HG03457 (cell line): ENCODE measurements at regions not wholly inside any gene's neighbourhood (a gene's known extent, or its start where the extent isn't known, plus 50 kb on each side); places are given as distances from the start of the nearest gene placed in this dataset.

Source experiments
- ATAC-seq: cut with Tn5 transposase; IDR thresholded peaks from one replicate; pipeline ENCODE4 v1.9.1; 2021; ENCODE audit warnings: moderate number of reproducible peaks; ENCODE audit not compliant: unreplicated experiment

DNA sequence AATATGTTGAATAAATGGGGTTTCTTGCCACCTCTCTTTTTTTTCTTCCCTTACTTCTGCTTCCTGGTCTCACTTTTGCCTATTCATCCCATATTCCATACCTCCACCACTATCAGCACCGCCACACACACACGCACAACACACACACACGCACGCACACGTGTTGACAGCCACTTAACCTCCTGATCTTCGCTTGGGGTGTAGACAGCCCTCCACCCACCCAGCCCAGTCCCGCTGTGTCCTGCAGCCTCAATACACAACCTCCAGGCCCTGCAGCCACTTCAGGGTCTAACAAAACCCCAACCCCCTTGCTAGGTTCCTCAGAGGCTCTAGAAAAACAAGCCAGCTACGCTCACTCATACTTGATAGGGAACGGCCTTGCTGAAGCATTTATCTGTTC lies 72.3 kb downstream of the LINC00237 start:
- no peak for ATAC-seq

DNA sequence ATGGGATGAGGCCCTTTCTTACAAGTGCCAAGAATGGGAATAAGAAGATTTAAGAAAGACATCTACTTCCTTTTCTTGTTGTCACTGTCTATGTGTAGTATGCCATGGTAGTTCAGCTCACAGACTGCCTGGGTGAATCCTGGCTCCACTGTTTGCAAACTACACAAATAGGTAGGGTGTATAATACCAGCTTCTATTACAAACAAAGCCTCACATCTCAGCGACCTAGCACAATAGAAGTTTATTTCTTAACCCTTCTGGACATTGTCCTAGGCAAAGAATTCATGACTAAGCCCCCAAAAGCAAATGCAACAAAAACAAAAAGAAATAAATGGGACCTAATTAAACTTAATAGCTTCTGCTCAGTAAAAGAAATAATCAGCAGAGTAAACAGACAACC lies 74.5 kb downstream of the LINC00237 start:
- no peak for ATAC-seq

DNA sequence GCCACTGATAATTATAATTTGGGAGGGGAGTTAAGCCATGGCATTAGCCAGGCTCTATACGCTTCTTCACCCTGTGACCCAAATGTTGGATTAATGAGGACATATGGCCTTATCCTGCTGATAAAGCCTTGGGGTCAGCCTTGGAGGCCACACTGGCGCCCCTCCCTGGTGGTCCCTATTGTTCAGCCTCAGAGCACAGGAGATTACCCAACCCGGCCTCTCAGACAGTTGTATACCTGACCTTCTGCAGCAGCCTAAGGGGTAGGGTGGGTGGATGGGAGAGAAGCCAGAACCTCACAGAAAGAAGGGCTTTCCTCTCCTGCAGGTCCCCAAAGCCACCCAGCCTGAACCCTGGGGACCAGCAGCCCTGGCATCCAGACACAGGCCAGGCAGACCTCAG lies 76.8 kb downstream of the LINC00237 start:
- no peak for ATAC-seq

DNA sequence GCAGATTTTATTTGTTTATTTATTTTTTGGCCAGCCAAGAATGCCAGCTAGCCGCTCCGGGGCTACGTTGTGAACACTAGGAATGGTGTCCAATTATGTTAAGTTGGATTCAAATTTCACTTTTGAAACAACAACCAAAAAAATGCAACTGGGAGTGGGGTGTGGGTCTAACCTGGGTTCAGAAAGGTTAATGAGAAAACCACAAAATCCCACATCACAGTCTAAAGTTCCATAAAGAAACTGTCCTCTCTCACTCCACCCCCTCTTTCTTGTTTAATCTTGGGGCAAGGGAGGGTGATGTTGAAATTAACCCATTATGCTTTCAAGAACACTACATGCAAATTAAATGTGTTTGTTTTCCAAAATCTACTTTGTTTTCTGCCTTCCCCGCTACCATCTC lies 77.2 kb downstream of the LINC00237 start:
- no peak for ATAC-seq

DNA sequence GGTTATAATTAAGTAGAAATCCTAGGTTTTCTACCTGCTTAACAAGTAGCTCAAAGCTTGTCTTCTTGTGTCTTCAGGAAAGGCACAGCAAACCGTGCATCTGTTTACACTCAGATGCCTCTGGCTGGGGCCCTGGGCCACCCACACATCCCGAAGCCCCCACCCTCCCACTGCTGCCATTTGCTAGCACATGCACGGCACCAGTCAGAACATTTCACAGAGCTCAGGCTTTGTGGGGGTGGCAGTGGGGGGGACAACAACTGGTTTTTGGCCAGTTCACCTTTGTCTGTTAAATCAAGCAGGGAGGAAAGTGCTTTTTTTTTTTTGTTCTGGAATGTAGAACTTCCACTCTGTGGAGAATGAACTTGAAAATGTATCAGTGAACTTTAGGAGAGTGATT lies 77.7 kb downstream of the LINC00237 start:
- no peak for ATAC-seq

DNA sequence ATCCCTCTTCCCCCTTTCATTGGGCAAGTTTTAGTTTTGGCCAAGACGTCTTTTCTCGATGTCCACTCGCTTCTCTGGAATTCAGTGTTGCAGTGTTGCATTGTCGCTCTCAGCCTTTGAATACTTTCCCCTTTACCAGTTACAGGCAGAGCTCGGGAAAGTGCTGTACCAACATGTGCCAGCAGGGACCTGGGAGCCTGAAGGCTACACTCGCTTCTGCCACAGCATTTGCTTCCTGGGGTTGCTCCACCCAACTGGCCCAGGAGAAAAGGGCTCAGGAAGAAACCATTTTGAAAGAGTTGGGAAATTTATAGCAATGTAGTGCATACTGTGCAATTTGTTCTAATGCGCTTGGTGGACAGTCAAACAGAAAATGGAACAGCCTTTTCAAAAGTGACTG lies 78.6 kb downstream of the LINC00237 start:
- ATAC-seq = no peak

DNA sequence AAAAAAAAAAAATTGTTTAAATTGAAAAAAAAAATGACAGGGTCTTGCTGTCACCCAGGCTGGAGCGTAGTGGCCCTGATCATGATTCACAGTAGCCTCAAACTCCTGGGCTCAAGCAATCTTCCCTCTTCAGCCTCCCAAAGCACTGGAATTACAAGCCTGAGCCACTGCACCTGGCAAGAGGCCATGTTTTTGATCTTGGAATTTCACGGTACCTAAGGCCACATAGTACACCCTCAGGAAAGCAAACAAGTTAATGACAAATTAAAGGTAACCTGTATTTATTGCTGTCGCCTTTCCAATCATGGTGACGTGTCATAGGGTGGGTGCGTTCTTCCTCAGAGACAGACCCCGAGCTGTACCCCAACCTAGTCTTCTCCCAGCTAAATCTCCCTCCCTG lies 79.2 kb downstream of the LINC00237 start:
- no peak for ATAC-seq

DNA sequence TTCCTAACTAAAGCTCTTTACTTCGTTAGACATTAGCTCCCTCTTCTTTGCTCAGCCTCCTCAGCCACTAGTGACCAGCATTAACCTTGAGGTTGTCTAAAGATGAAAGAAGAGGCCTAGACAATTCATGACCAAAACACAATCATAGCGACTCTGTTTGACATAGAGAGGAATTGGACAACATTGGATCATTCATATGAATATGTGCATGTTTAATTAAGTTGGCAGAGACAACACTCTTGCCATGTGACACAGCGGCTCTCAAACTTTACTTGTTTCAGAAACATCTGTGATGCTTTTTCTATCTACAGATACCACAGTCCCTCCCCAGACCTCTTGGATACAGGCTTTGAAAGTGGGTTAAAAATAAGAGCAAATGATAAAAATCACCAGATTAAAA lies 81.7 kb downstream of the LINC00237 start:
- ATAC-seq = no peak

DNA sequence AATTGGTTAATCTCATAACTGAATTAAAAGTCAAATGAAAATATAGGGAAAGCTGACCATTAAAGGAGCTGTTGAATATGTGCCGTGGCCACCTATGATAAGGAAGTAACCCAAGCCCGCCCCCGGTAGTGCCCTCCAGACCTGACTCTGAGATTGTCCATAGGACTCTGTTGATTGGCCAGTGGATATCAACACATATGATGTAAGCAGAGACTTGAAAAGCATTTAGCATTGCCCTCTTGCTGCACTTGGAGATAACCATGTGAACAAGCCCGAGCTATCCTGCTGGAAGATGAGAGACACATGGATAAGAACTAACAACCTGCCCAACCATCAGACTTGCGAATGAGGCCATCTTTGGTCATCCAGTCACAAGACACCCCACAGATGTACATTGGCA lies 83.2 kb downstream of the LINC00237 start:
- no peak for ATAC-seq

DNA sequence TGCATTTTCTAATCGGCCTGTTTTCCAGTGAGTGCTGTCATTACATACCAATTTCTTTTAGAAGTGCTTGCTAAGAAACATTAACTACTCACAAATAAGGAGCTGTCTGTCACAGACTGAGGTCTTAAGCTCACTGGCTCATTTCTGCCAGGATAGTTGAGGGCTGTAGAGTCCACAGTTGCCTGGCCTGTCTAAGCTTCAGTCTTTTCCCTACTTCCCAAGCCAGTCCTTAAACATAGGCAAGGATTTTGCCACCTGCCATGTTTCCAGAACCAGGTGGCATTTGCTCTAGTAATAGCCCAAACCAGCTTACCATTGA lies 84.7 kb downstream of the LINC00237 start:
- no peak for ATAC-seq

DNA sequence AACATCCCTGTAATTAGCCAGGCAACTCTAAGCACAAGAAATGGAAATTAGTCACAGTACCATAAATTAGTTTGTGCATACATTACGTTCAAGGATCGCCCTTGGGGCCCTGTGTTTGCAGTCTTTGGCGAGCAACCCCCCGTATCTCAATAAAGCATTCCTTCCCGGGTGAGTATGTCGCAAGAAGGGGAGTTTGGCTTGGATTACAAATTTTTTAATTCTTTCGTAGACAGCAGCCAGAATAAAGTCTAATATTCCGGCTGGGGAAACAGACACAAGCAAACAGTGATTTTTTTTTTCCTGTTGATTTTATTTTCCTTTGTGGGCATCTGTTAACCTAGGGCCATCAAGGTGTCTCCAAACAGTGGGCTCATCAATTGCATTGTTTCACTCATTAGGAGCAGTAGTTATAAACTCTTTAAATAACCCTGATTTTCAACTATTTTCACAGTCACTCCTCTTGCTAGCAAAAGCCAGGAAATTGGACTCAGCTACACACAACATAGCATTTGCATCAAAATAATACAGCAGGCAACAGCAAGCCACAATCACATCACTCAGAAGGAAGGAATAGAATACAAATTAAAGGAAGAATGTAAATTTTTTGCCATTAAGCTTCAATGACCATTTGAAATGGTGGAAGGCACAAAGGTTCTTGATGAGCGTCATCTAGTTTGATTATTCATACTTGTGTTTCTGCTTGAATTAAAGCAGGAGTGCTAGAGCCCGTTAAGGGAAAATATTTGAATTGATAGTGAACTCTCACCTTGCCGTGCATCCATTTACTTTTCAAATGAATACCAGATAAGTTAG lies 85.3 kb downstream of the LINC00237 start:
- ATAC-seq = no peak

DNA sequence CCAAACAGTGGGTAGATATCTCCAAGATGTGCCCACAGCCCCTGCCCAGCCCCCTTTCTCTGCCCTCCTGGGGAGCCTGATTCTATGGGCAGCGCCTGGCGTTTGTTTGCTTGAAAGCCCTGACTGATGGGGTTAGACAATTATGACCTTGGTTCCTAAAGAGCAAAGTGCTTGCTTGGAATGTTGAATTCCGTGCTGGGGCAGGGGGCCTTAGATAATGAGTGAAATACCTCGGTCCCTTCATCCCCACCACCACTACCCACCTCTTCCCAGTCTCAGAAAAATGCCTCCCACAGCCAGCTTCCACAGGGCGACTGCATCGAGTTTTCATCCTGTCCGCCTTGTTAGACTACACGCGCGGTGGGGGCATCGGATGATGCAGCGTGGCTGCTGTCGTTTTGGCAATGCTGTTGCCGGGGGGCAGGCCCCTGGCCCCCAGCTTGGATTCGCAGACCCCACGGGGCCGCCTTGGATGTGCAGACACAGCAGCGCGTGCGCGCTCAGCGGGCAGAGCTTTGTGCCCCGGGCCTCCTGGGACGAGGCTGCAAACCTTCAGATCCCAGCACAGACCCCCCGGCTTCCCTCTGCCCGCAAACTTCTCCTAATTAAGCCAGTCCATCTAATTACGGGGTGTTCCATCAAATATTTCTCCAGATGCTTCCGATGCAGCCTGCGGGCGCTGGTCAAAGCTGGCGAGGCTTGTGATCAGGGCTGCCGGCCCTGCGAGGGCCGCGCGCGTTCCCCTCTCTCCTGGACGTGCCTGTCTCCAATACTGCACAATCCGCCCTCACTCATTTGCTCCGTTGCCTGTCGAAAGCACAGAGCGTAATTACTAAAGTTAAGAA lies 86.1 kb downstream of the LINC00237 start:
- no peak for ATAC-seq

DNA sequence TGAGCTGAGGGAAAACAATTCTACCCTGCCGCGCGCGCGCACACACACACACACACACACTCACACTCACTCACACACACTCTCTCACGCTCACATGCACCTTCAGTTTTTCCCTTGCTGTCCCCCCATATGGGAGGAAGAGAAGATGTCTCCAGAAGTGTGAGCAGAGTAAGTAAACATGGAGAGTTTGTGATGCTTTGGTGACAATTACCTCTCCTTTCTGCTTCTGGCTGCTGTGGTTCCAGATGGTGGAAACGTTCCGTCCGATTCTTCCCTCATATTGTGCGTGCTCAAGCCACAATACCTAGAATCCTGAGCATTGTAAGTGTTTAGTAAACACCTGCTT lies 86.7 kb downstream of the LINC00237 start:
- ATAC-seq = no peak

DNA sequence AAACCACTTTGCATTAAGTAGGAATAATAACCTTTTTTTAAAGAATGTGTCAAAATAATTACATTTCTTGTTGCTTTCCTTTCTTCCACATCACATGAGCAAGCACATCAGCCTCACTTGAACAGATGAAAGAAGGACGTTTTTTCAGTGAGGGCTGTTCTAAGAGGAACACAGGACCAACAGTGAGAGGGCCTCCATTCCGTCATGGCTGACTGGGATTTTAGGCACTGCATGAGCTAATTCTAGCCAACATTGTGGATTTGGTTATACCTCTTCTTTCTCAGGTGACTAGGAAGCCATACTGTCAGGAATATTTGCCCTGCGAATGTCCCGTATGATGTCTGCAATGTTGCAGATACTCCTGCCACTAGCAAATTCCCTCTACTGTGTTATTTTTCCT lies 87.6 kb downstream of the LINC00237 start:
- ATAC-seq = no peak

DNA sequence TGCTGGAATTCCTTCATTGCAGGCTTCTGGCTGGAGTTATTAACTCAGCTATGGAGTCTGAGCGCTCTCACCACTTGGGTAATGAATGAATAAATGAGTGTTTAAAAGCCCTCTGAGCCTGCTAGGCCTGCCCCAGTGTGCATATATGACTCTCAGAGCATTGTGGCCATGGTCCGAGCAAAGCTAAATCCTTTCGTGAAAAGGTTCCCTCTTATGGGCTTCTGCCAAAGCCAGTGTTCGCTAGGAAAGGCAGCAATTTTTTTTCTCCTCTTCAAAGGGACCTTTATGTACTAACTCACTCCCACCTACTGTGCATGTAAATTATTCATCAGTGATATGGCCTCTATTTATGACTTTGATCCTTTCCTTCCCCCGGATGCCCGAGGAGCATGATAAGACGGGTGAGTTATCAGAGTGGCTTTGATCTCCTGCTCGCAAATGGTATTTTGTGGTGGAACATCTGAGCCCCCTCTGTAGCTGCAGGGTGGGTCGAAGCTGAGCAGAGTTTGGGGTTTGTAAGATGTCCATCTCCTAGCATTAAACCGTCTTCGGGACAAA lies 88.6 kb downstream of the LINC00237 start:
- no peak for ATAC-seq

DNA sequence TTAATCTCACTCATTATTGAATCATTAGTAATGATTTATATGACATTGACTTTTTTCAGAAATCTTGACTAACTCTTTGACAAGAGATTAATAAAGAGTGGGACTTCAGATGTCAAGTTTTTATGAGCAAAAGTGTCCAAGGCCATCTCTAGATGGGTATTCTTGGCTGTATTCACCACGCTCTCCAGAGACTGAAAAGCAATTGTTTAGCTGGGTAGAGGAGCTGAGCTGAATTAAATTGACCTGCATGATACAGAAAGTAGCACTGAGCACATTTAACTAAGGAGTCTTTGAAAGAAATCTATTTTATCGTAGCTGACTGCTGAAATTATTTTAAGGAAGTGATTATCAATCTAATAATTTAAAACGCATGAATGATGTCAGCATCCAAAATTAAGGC lies 89.4 kb downstream of the LINC00237 start:
- ATAC-seq = no peak

DNA sequence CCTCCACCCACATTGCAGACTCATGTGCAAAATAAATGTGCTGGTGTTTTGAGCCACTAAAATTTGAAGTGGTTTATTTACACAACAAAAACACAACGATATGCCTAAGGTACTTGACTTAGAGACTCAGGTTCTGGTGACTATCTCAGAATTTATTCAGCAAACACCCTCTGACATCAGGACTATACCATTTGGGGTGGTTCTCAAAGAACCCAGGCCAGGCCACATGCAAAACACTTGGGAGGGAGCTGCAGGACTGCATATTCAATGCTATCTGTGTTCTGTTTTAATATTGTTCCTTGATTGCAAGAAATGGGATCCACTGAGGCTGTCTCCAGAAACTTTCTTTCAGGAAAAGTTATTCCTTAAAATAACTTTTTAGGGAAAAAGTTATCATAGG lies 91.6 kb downstream of the LINC00237 start:
- no peak for ATAC-seq

DNA sequence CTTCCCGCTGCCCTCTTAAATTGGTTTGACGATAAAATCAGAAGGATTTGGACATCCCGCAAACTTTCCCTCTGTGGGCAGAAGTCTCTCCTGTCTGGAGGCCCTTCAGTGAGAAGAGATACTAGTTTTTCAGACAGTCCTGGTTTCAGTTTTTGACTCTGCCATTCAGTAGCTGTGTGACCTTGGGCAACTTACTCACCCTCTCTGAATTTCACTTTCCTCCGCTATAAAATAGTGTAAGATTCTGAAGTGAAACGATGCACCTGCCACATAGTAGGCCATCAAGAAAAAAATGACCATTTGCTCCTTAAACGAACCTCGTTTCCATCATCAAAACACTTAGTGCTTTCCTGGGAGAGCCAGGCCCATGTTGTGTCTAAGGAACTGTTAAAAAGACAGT lies 97.2 kb downstream of the LINC00237 start:
- no peak for ATAC-seq

DNA sequence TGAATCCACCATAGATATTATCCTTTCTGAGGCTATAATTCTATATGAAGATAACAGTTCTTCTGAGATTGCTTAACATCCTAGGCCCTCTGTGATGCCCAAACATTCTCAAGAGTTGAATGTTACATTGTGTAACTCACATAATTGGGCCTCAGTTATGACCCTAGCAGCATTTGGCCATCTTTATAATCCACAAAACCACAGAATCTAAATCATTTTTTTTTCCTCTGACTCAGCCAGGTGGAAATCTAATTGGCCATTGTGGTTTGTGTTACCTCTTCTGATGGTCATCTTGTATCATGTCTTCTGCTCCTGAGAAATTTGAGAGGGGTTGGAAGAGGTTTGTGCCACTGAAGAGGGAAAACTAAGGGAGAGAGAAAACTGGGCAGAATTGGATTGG lies 99.5 kb downstream of the LINC00237 start:
- no peak for ATAC-seq

DNA sequence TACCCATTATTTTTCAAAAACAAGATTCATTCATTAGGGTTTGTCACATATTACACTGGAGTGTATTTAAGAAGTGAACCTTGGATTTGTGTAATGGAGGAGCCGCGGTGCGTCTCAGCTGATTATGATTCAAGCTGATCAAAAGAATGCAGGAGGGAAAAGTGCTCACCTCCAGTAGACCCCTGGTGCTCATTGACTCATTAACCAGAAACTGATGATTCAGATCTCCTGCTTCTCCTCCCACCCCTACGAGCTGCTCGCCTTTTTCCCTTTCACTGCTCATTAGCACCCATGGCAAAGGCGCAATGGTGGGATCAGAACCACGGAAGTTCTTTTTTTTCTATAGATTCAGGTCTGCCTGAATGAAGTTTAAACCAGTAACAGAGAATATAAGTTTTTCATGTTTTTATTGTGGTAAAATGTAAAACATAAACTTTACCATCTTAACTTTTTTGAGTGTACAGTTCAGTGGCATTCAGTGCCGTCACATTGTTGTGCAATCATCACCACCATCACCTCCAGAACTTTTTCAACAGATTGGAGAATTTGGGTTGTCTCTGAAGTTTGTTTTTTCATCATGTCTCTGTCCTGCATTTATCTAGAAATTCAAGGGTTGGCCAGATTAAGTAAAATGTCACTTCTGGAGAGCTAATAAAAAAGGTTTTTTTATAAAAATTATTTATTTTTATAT lies 101.6 kb downstream of the LINC00237 start:
- ATAC-seq = no peak

DNA sequence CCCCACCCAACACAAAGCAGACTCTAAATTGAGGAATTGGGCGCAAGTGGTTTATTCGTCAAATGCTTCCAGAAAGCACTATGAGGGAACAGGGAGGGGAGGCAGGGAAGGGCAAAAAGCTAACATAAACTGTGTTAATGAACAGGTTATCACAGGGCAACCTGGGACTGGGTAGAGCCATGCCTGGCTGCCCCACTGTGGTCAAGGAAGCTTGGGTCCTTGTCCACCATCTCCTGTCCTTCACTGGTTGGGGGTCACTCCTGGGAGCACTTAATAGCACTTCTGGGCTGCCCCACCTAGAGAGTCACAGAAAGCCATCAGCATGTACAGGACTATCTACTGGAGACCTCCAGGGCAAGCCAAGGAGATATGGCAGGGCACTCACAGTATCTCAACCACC lies 102.3 kb downstream of the LINC00237 start:
- ATAC-seq = no peak

DNA sequence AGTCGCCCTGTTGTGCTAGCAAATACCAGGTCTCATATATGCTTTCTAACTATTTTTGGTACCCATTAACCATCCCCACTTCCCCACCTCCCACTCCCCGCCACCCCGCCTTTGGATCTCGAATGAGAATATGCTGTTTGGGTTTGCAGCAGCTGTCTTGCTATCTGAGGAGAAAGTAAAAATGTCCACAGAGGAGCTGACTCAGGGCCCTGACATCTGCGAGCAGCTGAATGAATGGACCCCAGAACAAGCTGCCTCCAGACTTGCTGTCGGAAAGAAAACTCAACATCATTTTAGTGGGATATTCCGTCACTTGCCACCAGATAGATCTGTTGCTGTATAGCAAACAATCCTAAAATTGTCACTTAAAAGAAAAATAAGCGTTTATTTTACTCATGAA lies 103.7 kb downstream of the LINC00237 start:
- ATAC-seq = no peak
